H1 (cell line): ENCODE measurements at regions not wholly inside any gene's neighbourhood (a gene's known extent, or its start where the extent isn't known, plus 50 kb on each side); places are given as distances from the start of the nearest gene placed in this dataset.

Experiments used
- MAX ChIP-seq: IDR thresholded peaks from 2 replicates; pipeline ENCODE4 v1.6.1; 2012; ENCODE audit warnings: inconsistent platforms
- TF ChIP-seq, protein P1 (sequence below), 3 experiments: IDR thresholded peaks; 1 replicate in 2 of 3; 2 replicates in 1 of 3; pipeline versions ENCODE4 v1.5.1 to v1.6.1; 2011; ENCODE audit warnings: low read length in 3 of 3, mild to moderate bottlenecking in 3 of 3, inconsistent platforms in 2 of 3, low read depth in 1 of 3, moderate library complexity in 1 of 3; ENCODE audit not compliant: insufficient read depth in 1 of 3; ENCODE audit errors: control extremely low read depth in 1 of 3

- TF ChIP-seq, protein P1, sequence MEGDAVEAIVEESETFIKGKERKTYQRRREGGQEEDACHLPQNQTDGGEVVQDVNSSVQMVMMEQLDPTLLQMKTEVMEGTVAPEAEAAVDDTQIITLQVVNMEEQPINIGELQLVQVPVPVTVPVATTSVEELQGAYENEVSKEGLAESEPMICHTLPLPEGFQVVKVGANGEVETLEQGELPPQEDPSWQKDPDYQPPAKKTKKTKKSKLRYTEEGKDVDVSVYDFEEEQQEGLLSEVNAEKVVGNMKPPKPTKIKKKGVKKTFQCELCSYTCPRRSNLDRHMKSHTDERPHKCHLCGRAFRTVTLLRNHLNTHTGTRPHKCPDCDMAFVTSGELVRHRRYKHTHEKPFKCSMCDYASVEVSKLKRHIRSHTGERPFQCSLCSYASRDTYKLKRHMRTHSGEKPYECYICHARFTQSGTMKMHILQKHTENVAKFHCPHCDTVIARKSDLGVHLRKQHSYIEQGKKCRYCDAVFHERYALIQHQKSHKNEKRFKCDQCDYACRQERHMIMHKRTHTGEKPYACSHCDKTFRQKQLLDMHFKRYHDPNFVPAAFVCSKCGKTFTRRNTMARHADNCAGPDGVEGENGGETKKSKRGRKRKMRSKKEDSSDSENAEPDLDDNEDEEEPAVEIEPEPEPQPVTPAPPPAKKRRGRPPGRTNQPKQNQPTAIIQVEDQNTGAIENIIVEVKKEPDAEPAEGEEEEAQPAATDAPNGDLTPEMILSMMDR (IDR thresholded peaks at IDR 0.05; ENCODE audit: control extremely low read depth in 1 of 3, insufficient read depth in 1 of 3, low read depth in 1 of 3, low read length in 3 of 3), result no peak
- TF ChIP-seq MAX, result no peak
Measured at GRCh38 chr2:8535821-8536685, 145.8 kb upstream of the ID2 start.
